ENCODE measurements at regions not wholly inside any gene's neighbourhood (a gene's known extent, or its start where the extent isn't known, plus 50 kb on each side); places are given as distances from the start of the nearest gene placed in this dataset.

DNA sequence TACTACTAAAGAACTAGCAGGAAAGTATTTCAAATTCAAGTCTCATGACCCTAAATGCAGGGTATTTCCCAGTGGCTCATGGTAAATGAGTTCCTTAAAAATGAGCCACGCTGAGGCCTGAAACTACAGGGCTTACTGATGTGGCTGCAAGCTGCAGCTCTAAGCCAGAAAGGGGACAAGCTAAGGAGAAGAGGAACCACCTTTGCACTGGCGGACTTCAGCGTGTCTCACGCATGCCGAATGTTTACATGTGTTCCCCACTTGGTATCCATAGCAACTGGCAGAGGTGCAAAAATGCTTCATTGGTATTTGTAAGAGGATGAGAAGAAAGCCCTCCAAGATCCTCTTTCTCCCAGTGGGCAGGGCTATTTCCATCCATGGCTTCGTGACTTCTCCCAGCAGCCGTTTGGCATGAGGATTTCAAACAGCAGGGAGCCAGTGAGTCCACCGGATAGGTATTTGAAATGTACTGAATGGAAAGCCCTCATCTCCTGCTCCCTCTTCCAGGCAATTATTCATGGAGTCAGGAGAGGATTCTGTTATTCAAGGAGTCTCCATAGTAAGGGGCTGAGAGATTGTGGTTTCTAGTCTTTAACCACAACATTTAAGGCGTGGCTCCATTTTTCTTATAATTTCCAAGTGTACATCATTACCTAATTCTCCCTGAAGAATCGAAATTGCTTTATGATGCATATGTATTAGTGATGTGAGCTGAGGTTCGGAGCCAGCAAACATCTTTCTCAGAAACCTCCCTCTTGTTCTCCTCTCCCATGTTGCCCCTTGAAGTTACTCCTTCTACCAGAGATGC, 55.3 kb upstream of the CD44 start:
- TF ChIP-seq, protein P1, sequence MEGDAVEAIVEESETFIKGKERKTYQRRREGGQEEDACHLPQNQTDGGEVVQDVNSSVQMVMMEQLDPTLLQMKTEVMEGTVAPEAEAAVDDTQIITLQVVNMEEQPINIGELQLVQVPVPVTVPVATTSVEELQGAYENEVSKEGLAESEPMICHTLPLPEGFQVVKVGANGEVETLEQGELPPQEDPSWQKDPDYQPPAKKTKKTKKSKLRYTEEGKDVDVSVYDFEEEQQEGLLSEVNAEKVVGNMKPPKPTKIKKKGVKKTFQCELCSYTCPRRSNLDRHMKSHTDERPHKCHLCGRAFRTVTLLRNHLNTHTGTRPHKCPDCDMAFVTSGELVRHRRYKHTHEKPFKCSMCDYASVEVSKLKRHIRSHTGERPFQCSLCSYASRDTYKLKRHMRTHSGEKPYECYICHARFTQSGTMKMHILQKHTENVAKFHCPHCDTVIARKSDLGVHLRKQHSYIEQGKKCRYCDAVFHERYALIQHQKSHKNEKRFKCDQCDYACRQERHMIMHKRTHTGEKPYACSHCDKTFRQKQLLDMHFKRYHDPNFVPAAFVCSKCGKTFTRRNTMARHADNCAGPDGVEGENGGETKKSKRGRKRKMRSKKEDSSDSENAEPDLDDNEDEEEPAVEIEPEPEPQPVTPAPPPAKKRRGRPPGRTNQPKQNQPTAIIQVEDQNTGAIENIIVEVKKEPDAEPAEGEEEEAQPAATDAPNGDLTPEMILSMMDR (IDR thresholded peaks at IDR 0.05; ENCODE audit: low read depth, low read length, missing input control) = no peak
- TF ChIP-seq, protein P2, sequence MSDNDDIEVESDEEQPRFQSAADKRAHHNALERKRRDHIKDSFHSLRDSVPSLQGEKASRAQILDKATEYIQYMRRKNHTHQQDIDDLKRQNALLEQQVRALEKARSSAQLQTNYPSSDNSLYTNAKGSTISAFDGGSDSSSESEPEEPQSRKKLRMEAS (IDR thresholded peaks at IDR 0.05) = no peak
- TF ChIP-seq, protein P3, sequence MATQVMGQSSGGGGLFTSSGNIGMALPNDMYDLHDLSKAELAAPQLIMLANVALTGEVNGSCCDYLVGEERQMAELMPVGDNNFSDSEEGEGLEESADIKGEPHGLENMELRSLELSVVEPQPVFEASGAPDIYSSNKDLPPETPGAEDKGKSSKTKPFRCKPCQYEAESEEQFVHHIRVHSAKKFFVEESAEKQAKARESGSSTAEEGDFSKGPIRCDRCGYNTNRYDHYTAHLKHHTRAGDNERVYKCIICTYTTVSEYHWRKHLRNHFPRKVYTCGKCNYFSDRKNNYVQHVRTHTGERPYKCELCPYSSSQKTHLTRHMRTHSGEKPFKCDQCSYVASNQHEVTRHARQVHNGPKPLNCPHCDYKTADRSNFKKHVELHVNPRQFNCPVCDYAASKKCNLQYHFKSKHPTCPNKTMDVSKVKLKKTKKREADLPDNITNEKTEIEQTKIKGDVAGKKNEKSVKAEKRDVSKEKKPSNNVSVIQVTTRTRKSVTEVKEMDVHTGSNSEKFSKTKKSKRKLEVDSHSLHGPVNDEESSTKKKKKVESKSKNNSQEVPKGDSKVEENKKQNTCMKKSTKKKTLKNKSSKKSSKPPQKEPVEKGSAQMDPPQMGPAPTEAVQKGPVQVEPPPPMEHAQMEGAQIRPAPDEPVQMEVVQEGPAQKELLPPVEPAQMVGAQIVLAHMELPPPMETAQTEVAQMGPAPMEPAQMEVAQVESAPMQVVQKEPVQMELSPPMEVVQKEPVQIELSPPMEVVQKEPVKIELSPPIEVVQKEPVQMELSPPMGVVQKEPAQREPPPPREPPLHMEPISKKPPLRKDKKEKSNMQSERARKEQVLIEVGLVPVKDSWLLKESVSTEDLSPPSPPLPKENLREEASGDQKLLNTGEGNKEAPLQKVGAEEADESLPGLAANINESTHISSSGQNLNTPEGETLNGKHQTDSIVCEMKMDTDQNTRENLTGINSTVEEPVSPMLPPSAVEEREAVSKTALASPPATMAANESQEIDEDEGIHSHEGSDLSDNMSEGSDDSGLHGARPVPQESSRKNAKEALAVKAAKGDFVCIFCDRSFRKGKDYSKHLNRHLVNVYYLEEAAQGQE (IDR thresholded peaks at IDR 0.05) = no peak
- TF ChIP-seq SP1 (IDR thresholded peaks at IDR 0.05) = no peak
- no peak for TF ChIP-seq YY1 (IDR thresholded peaks at IDR 0.05)
- TF ChIP-seq RAD21 (IDR thresholded peaks at IDR 0.05) = no peak
- TF ChIP-seq, protein P4, sequence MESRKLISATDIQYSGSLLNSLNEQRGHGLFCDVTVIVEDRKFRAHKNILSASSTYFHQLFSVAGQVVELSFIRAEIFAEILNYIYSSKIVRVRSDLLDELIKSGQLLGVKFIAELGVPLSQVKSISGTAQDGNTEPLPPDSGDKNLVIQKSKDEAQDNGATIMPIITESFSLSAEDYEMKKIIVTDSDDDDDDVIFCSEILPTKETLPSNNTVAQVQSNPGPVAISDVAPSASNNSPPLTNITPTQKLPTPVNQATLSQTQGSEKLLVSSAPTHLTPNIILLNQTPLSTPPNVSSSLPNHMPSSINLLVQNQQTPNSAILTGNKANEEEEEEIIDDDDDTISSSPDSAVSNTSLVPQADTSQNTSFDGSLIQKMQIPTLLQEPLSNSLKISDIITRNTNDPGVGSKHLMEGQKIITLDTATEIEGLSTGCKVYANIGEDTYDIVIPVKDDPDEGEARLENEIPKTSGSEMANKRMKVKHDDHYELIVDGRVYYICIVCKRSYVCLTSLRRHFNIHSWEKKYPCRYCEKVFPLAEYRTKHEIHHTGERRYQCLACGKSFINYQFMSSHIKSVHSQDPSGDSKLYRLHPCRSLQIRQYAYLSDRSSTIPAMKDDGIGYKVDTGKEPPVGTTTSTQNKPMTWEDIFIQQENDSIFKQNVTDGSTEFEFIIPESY (IDR thresholded peaks at IDR 0.05) = no peak
- no peak for TF ChIP-seq JUND (IDR thresholded peaks at IDR 0.05)
- TF ChIP-seq, protein P5, sequence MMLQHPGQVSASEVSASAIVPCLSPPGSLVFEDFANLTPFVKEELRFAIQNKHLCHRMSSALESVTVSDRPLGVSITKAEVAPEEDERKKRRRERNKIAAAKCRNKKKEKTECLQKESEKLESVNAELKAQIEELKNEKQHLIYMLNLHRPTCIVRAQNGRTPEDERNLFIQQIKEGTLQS (IDR thresholded peaks at IDR 0.05) = no peak
- TF ChIP-seq FOXA2 (IDR thresholded peaks at IDR 0.05) = no peak
- no peak for TF ChIP-seq GABPA (IDR thresholded peaks at IDR 0.05 in 1 of 2, conservative IDR thresholded peaks at IDR 0.05 in 1 of 2)
- no peak for TF ChIP-seq EGR1 (IDR thresholded peaks at IDR 0.05; ENCODE audit: low read depth in 2 of 2)
